ENCODE measurements at regions not wholly inside any gene's neighbourhood (a gene's known extent, or its start where the extent isn't known, plus 50 kb on each side); places are given as distances from the start of the nearest gene placed in this dataset.

- no peak for TF ChIP-seq CTCF (conservative IDR thresholded peaks at IDR 0.05; ENCODE audit: low read depth, low read length)
- TF ChIP-seq EZH2 (IDR thresholded peaks at IDR 0.05; ENCODE audit: low read length, unreplicated experiment), result no peak
Measured at GRCh38 chr5:42874621-42875198, 63.0 kb upstream of the SELENOP start.

Data from PC-3 (cell line).